ENCODE measurements at regions not wholly inside any gene's neighbourhood (a gene's known extent, or its start where the extent isn't known, plus 50 kb on each side); places are given as distances from the start of the nearest gene placed in this dataset.
"Not testable (repeated sequence)": the region's sequence is repeated elsewhere in the genome, so short reads cannot be mapped to it uniquely, and the experiment has no call there.

GRCh38 chr14:101657372-101657771 is 96.1 kb downstream of the DIO3 start:
- Histone ChIP-seq H2AFZ (ENCODE audit: low read depth, low read length) (no peak overlapping the region), H3K36me3 (ENCODE audit: insufficient read depth, low read length) (no peaks in the 10 kb centered on the region), H3K4me1 (ENCODE audit: insufficient read depth, low read length) (peaks cover 2% of the 10 kb centered on the region), H3K27me3 (ENCODE audit: insufficient read depth, low read length) (peaks cover 6% of the 10 kb centered on the region), H3K4me3 (ENCODE audit: low read length) (no peak overlapping the region), H3K9me3 (ENCODE audit: low read length) (no peaks in the 10 kb centered on the region)

GRCh38 chr14:101665478-101666078 is 95.9 kb upstream of the PPP2R5C start:
- no peaks in the 10 kb centered on the region for H3K9me3 ChIP-seq (ENCODE audit: low read length)
- H3K4me3 ChIP-seq (ENCODE audit: low read length): no peak overlapping the region
- no peaks in the 10 kb centered on the region for H3K36me3 ChIP-seq (ENCODE audit: insufficient read depth, low read length)
- peaks cover 2% of the 10 kb centered on the region for H3K4me1 ChIP-seq (ENCODE audit: insufficient read depth, low read length)
- H2AFZ ChIP-seq (ENCODE audit: low read depth, low read length): no peak overlapping the region
- H3K27me3 ChIP-seq (ENCODE audit: insufficient read depth, low read length): no peaks in the 10 kb centered on the region

GRCh38 chr14:101666264-101666663 is 95.2 kb upstream of the PPP2R5C start:
- Histone ChIP-seq H3K27me3 (ENCODE audit: insufficient read depth, low read length) (no peaks in the 10 kb centered on the region), H3K9me3 (ENCODE audit: low read length) (no peaks in the 10 kb centered on the region), H3K4me3 (ENCODE audit: low read length) (no peak overlapping the region), H2AFZ (ENCODE audit: low read depth, low read length) (no peak overlapping the region), H3K36me3 (ENCODE audit: insufficient read depth, low read length) (no peaks in the 10 kb centered on the region), H3K4me1 (ENCODE audit: insufficient read depth, low read length) (peaks cover 2% of the 10 kb centered on the region)

- no peak overlapping the region for H2AFZ ChIP-seq (ENCODE audit: low read depth, low read length)
- no peaks in the 10 kb centered on the region for H3K9me3 ChIP-seq (ENCODE audit: low read length)
- H3K36me3 ChIP-seq (ENCODE audit: insufficient read depth, low read length): no peaks in the 10 kb centered on the region
- H3K4me3 ChIP-seq (ENCODE audit: low read length): no peak overlapping the region
- H3K27me3 ChIP-seq (ENCODE audit: insufficient read depth, low read length): no peaks in the 10 kb centered on the region
- no peaks in the 10 kb centered on the region for H3K4me1 ChIP-seq (ENCODE audit: insufficient read depth, low read length)
Observed at GRCh38 chr14:101669629-101670028, 91.9 kb upstream of the PPP2R5C start.

- no peak overlapping the region for H3K4me3 ChIP-seq (ENCODE audit: low read length)
Observed at GRCh38 chr14:101673873-101674272, 87.6 kb upstream of the PPP2R5C start.

GRCh38 chr14:101675835-101676234 is 85.7 kb upstream of the PPP2R5C start:
- not testable (repeated sequence) for H3K4me3 ChIP-seq (ENCODE audit: low read length); H3K9me3 ChIP-seq (ENCODE audit: low read length); H2AFZ ChIP-seq (ENCODE audit: low read depth, low read length)

More at GRCh38 chr14:101673873-101674272, 87.6 kb upstream of the PPP2R5C start:
- no peaks in the 10 kb centered on the region for H3K9me3 ChIP-seq (ENCODE audit: low read length)
- H3K27me3 ChIP-seq (ENCODE audit: insufficient read depth, low read length): no peaks in the 10 kb centered on the region
- H3K4me1 ChIP-seq (ENCODE audit: insufficient read depth, low read length): no peaks in the 10 kb centered on the region
- H2AFZ ChIP-seq (ENCODE audit: low read depth, low read length): no peak overlapping the region
- H3K36me3 ChIP-seq (ENCODE audit: insufficient read depth, low read length): no peaks in the 10 kb centered on the region

GRCh38 chr14:101677912-101678327 is 83.6 kb upstream of the PPP2R5C start:
- H3K36me3 ChIP-seq (ENCODE audit: insufficient read depth, low read length); H3K4me1 ChIP-seq (ENCODE audit: insufficient read depth, low read length); H3K4me3 ChIP-seq (ENCODE audit: low read length); H3K9me3 ChIP-seq (ENCODE audit: low read length); H3K27me3 ChIP-seq (ENCODE audit: insufficient read depth, low read length); H2AFZ ChIP-seq (ENCODE audit: low read depth, low read length): not testable (repeated sequence)

More at GRCh38 chr14:101675835-101676234, 85.7 kb upstream of the PPP2R5C start:
- H3K36me3 ChIP-seq (ENCODE audit: insufficient read depth, low read length); H3K27me3 ChIP-seq (ENCODE audit: insufficient read depth, low read length); H3K4me1 ChIP-seq (ENCODE audit: insufficient read depth, low read length): not testable (repeated sequence)

GRCh38 chr14:101681795-101682194 is 79.7 kb upstream of the PPP2R5C start:
- peaks cover 10% of the 10 kb centered on the region for H3K27me3 ChIP-seq (ENCODE audit: insufficient read depth, low read length)
- H3K36me3 ChIP-seq (ENCODE audit: insufficient read depth, low read length): no peaks in the 10 kb centered on the region
- H3K4me1 ChIP-seq (ENCODE audit: insufficient read depth, low read length): no peaks in the 10 kb centered on the region

GRCh38 chr14:101683365-101683764 is 78.1 kb upstream of the PPP2R5C start:
- Histone ChIP-seq H2AFZ (ENCODE audit: low read depth, low read length) (no peak overlapping the region), H3K36me3 (ENCODE audit: insufficient read depth, low read length) (no peaks in the 10 kb centered on the region), H3K9me3 (ENCODE audit: low read length) (no peaks in the 10 kb centered on the region), H3K27me3 (ENCODE audit: insufficient read depth, low read length) (peaks cover 13% of the 10 kb centered on the region), H3K4me3 (ENCODE audit: low read length) (no peak overlapping the region), H3K4me1 (ENCODE audit: insufficient read depth, low read length) (no peaks in the 10 kb centered on the region)

More at GRCh38 chr14:101681795-101682194, 79.7 kb upstream of the PPP2R5C start:
- Histone ChIP-seq H2AFZ (ENCODE audit: low read depth, low read length) (no peak overlapping the region), H3K4me3 (ENCODE audit: low read length) (no peak overlapping the region), H3K9me3 (ENCODE audit: low read length) (no peaks in the 10 kb centered on the region)

- Histone ChIP-seq H3K27me3 (ENCODE audit: insufficient read depth, low read length) (peaks cover 16% of the 10 kb centered on the region), H3K4me3 (ENCODE audit: low read length) (no peak overlapping the region), H2AFZ (ENCODE audit: low read depth, low read length) (no peak overlapping the region), H3K9me3 (ENCODE audit: low read length) (no peaks in the 10 kb centered on the region), H3K36me3 (ENCODE audit: insufficient read depth, low read length) (no peaks in the 10 kb centered on the region), H3K4me1 (ENCODE audit: insufficient read depth, low read length) (no peaks in the 10 kb centered on the region)
Observed at GRCh38 chr14:101687756-101688546, 73.6 kb upstream of the PPP2R5C start.

- H3K36me3 ChIP-seq (ENCODE audit: insufficient read depth, low read length): no peaks in the 10 kb centered on the region
- H3K9me3 ChIP-seq (ENCODE audit: low read length): no peaks in the 10 kb centered on the region
- H3K4me1 ChIP-seq (ENCODE audit: insufficient read depth, low read length): no peaks in the 10 kb centered on the region
- peaks cover 16% of the 10 kb centered on the region for H3K27me3 ChIP-seq (ENCODE audit: insufficient read depth, low read length)
- H2AFZ ChIP-seq (ENCODE audit: low read depth, low read length): no peak overlapping the region
- H3K4me3 ChIP-seq (ENCODE audit: low read length): no peak overlapping the region
Observed at GRCh38 chr14:101689039-101689501, 72.4 kb upstream of the PPP2R5C start.

GRCh38 chr14:101689966-101690365 is 71.5 kb upstream of the PPP2R5C start:
- H2AFZ ChIP-seq (ENCODE audit: low read depth, low read length); H3K4me3 ChIP-seq (ENCODE audit: low read length); H3K4me1 ChIP-seq (ENCODE audit: insufficient read depth, low read length); H3K36me3 ChIP-seq (ENCODE audit: insufficient read depth, low read length); H3K9me3 ChIP-seq (ENCODE audit: low read length): not testable (repeated sequence)
- peaks cover 12% of the 10 kb centered on the region for H3K27me3 ChIP-seq (ENCODE audit: insufficient read depth, low read length)

GRCh38 chr14:101695659-101696058 is 65.8 kb upstream of the PPP2R5C start:
- H3K36me3 ChIP-seq (ENCODE audit: insufficient read depth, low read length): no peaks in the 10 kb centered on the region
- H3K4me1 ChIP-seq (ENCODE audit: insufficient read depth, low read length): no peaks in the 10 kb centered on the region
- no peak overlapping the region for H3K4me3 ChIP-seq (ENCODE audit: low read length)
- H3K9me3 ChIP-seq (ENCODE audit: low read length): no peaks in the 10 kb centered on the region
- H3K27me3 ChIP-seq (ENCODE audit: insufficient read depth, low read length): no peaks in the 10 kb centered on the region
- no peak overlapping the region for H2AFZ ChIP-seq (ENCODE audit: low read depth, low read length)

Data from neuron (in vitro differentiated cells).